ENCODE measurements at regions not wholly inside any gene's neighbourhood (a gene's known extent, or its start where the extent isn't known, plus 50 kb on each side); places are given as distances from the start of the nearest gene placed in this dataset.

DNA sequence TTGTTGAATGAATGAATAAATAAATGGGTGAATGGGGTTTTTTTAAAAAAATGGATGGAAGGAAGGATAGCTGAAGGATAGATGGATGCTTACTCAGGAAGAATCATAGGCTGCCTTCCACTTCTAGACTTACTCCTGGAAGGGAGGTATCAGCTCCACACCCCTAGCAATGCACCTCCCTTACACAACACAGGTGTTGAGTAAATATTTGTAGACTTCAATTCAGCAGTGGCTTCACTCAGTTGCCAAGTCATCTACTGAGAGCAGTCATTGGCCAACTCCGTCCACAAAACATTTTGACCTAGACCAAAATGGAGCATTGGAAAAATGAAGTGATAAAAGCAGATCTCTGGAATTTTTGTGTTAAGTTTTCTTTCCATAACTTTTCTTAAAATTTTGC lies 65.5 kb upstream of the ST8SIA2 start:
- Histone ChIP-seq H3K27me3 (ENCODE audit: control insufficient read depth in 3 of 3, insufficient read depth in 3 of 3, low read length in 2 of 3) (no peaks in the 10 kb centered on the region), H3K9ac (ENCODE audit: insufficient read depth in 1 of 2, low read length in 2 of 2) (no peak overlapping the region), H3K9me3 (ENCODE audit: control insufficient read depth in 4 of 4, insufficient read depth in 3 of 4, low read length in 3 of 4) (peaks cover 0 to 7% (median 0%) of the 10 kb centered on the region in 4 donors), H3K27ac (ENCODE audit: low read depth in 1 of 2, low read length in 1 of 2) (no peak overlapping the region), H3K4me3 (no peak overlapping the region), H3K36me3 (ENCODE audit: control insufficient read depth in 4 of 4, insufficient read depth in 4 of 4, low read length in 4 of 4) (no peaks in the 10 kb centered on the region), H3K4me1 (ENCODE audit: control insufficient read depth in 5 of 5, insufficient read depth in 5 of 5, low read length in 5 of 5) (peaks cover 0 to 12% (median 0%) of the 10 kb centered on the region in 5 donors)
- TF ChIP-seq, protein P1, sequence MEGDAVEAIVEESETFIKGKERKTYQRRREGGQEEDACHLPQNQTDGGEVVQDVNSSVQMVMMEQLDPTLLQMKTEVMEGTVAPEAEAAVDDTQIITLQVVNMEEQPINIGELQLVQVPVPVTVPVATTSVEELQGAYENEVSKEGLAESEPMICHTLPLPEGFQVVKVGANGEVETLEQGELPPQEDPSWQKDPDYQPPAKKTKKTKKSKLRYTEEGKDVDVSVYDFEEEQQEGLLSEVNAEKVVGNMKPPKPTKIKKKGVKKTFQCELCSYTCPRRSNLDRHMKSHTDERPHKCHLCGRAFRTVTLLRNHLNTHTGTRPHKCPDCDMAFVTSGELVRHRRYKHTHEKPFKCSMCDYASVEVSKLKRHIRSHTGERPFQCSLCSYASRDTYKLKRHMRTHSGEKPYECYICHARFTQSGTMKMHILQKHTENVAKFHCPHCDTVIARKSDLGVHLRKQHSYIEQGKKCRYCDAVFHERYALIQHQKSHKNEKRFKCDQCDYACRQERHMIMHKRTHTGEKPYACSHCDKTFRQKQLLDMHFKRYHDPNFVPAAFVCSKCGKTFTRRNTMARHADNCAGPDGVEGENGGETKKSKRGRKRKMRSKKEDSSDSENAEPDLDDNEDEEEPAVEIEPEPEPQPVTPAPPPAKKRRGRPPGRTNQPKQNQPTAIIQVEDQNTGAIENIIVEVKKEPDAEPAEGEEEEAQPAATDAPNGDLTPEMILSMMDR (IDR thresholded peaks at IDR 0.05; ENCODE audit: control extremely low read depth, extremely low read depth) = no peak
- 64 to 96% methylated on average over 1 of the region's 1 CpG for WGBS, 2 donors
- DNase-seq = no peak
- ATAC-seq (ENCODE audit: insufficient read depth, low FRiP score) = no peak

DNA sequence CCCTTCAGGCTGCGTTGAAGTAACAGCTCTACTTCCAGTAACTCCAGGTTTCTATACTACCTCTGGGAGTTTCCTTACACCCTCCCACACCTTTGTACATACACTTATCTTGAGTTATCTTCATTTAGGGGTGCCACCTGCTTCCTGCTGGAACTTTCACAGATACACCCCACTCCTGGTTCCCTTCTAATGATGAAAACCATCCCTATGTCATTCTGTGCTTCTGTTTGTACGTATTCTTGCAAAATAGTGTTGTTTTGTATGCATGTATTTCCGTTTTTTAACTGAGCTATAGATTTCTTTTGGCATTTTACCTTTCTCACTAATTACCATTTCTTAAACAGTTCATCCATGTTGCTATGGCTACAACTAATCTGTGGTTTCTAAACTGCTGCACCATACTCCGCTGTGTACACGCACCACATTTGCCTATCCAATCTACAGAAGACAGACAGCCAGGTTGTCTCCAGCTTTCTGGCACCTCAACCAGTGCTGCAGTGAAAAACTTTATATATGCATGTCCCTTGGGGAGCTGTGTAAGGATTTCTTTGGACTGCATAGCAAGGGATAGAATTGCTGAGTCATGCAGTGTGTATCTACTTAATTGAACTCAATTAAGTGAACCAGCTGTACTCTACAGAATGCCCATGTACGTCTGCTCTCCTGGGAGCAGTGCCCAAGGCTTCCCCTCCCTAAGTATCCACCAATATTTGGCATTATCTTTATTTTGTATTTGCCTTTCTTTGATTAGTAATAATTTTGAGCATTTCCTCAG lies 61.4 kb upstream of the ST8SIA2 start:
- TF ChIP-seq, protein P1 (IDR thresholded peaks at IDR 0.05; ENCODE audit: control extremely low read depth, extremely low read depth) = no peak
- H3K9me3 ChIP-seq (ENCODE audit: control insufficient read depth in 4 of 4, insufficient read depth in 3 of 4, low read length in 3 of 4) = peaks cover 0 to 7% (median 0%) of the 10 kb centered on the region in 4 donors
- 85 to 91% methylated on average over 6 of the region's 6 CpGs for WGBS, 2 donors
- no peak overlapping the region for H3K4me3 ChIP-seq
- ATAC-seq (ENCODE audit: insufficient read depth, low FRiP score) (no peak), DNase-seq (no peak)
- H3K4me1 ChIP-seq (ENCODE audit: control insufficient read depth in 5 of 5, insufficient read depth in 5 of 5, low read length in 5 of 5) = no peaks in the 10 kb centered on the region
- no peak overlapping the region for H3K27ac ChIP-seq (ENCODE audit: low read depth in 1 of 2, low read length in 1 of 2)
- no peaks in the 10 kb centered on the region for H3K27me3 ChIP-seq (ENCODE audit: control insufficient read depth in 3 of 3, insufficient read depth in 3 of 3, low read length in 2 of 3)
- no peak overlapping the region for H3K9ac ChIP-seq (ENCODE audit: insufficient read depth in 1 of 2, low read length in 2 of 2)
- no peaks in the 10 kb centered on the region for H3K36me3 ChIP-seq (ENCODE audit: control insufficient read depth in 4 of 4, insufficient read depth in 4 of 4, low read length in 4 of 4)

DNA sequence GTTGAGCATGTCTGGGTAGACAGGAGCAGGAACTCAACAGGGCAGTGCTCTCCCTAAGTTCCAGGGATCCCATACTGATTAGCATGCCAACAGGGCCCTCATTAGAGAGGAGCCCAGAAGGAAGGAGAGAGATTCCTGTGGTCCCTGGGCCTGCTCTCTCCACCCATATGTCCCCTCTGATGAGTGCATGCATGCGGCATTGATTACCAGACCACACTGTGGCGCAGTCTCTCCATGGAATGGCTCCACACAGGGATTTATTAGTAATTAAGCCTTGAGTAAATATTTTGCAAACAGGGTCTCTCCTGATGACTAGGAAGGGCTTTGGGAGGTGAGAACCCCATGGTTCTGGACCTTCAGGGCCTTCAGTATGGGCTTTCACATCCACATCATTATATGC lies 60.0 kb upstream of the ST8SIA2 start:
- Histone ChIP-seq H3K9ac (ENCODE audit: insufficient read depth in 1 of 2, low read length in 2 of 2) (no peak overlapping the region), H3K4me3 (no peak overlapping the region), H3K27ac (ENCODE audit: low read depth in 1 of 2, low read length in 1 of 2) (no peak overlapping the region), H3K27me3 (ENCODE audit: control insufficient read depth in 3 of 3, insufficient read depth in 3 of 3, low read length in 2 of 3) (no peaks in the 10 kb centered on the region), H3K9me3 (ENCODE audit: control insufficient read depth in 4 of 4, insufficient read depth in 3 of 4, low read length in 3 of 4) (peaks cover 0 to 7% (median 0%) of the 10 kb centered on the region in 4 donors), H3K36me3 (ENCODE audit: control insufficient read depth in 4 of 4, insufficient read depth in 4 of 4, low read length in 4 of 4) (no peaks in the 10 kb centered on the region), H3K4me1 (ENCODE audit: control insufficient read depth in 5 of 5, insufficient read depth in 5 of 5, low read length in 5 of 5) (no peaks in the 10 kb centered on the region)
- ATAC-seq (ENCODE audit: insufficient read depth, low FRiP score) (no peak), DNase-seq (no peak)
- WGBS, 2 donors = 81 to 97% methylated on average over 2 of the region's 2 CpGs
- TF ChIP-seq, protein P1 (IDR thresholded peaks at IDR 0.05; ENCODE audit: control extremely low read depth, extremely low read depth) = no peak
